CD4-positive, alpha-beta T cell (primary cell): ENCODE measurements at regions not wholly inside any gene's neighbourhood (a gene's known extent, or its start where the extent isn't known, plus 50 kb on each side); places are given as distances from the start of the nearest gene placed in this dataset.

Experiments
- ATAC-seq: fragments of 200-7000 bp; cut with Tn5 transposase; one replicate; pipeline ENCODE4 v1.10.0; 2022; ENCODE audit warnings: mild to moderate bottlenecking; ENCODE audit not compliant: poor library complexity
- CTCF ChIA-PET: fragments of 350-600 bp; sonication (Branson Sonifier 250); formaldehyde crosslinking; loops from one replicate; lab custom pipeline; 2021; ENCODE audit warnings: antibody characterized with exemption, inconsistent platforms; lab: Charles Lee
- POLR2A ChIA-PET: fragments of 350-600 bp; sonication (Branson Sonifier 250); formaldehyde crosslinking; loops from one replicate; lab custom pipeline; 2021; ENCODE audit warnings: antibody characterized with exemption, inconsistent platforms; lab: Charles Lee
- DNase-seq, 14 experiments: peaks; one replicate each; pipeline ENCODE4 v3.0.0-alpha.2; 2013 to 2020; ENCODE audit warnings: mixed read lengths in 2 of 14
- H3K27ac ChIP-seq, 2 donors: one replicate each; pipeline versions ENCODE4 v1.5.1 to v1.7.0; 2013; ENCODE audit warnings: low read length in 2 of 2, low read depth in 1 of 2, mild to moderate bottlenecking in 1 of 2
- H3K27me3 ChIP-seq, 2 experiments: 1 replicate in 1 of 2; 2 replicates in 1 of 2; pipeline versions ENCODE4 v1.6.1 to v1.7.0; 2013; ENCODE audit warnings: low read length in 2 of 2, control low read depth in 1 of 2, mild to moderate bottlenecking in 1 of 2, moderate library complexity in 1 of 2; ENCODE audit not compliant: insufficient read depth in 2 of 2, control insufficient read depth in 1 of 2
- H3K36me3 ChIP-seq: one replicate; pipeline ENCODE4 v1.6.1; 2013; ENCODE audit warnings: low read length, control low read depth; ENCODE audit not compliant: insufficient read depth
- H3K4me1 ChIP-seq: one replicate; pipeline ENCODE4 v1.6.1; 2013; ENCODE audit warnings: low read length, control low read depth; ENCODE audit not compliant: insufficient read depth
- H3K4me3 ChIP-seq: one replicate; pipeline ENCODE4 v1.5.1; 2013; ENCODE audit warnings: mild to moderate bottlenecking, low read length, moderate library complexity
- H3K9me3 ChIP-seq, 2 experiments: 1 replicate in 1 of 2; 2 replicates in 1 of 2; pipeline versions ENCODE4 v1.6.1 to v1.7.0; 2013; ENCODE audit warnings: low read length in 2 of 2, mild to moderate bottlenecking in 2 of 2, control low read depth in 1 of 2, moderate library complexity in 1 of 2; ENCODE audit not compliant: control insufficient read depth in 1 of 2, insufficient read depth in 1 of 2
- H3K27ac Mint-ChIP-seq: one replicate; pipeline ENCODE4 v1.8.0; 2020; ENCODE audit warnings: mixed read lengths
- H3K27me3 Mint-ChIP-seq: one replicate; pipeline ENCODE4 v1.8.0; 2021; ENCODE audit warnings: mixed read lengths
- H3K36me3 Mint-ChIP-seq: one replicate; pipeline ENCODE4 v1.8.0; 2021; ENCODE audit warnings: low read depth, mixed read lengths
- H3K4me1 Mint-ChIP-seq: one replicate; pipeline ENCODE4 v1.8.0; 2021; ENCODE audit warnings: low read depth, mixed read lengths
- H3K4me3 Mint-ChIP-seq: one replicate; pipeline ENCODE4 v1.8.0; 2020; ENCODE audit warnings: mild to moderate bottlenecking, mixed read lengths
- H3K9me3 Mint-ChIP-seq: one replicate; pipeline ENCODE4 v1.8.0; 2020; ENCODE audit warnings: mixed read lengths
- intact Hi-C, 2 experiments: fragments of 100-400 bp; cut with DNase I in 1 of 2; cut with micrococcal nuclease in 1 of 2; formaldehyde crosslinking; loops; one replicate each; pipeline versions ENCODE4 v1.15.1 to v1.9.0; 2023 to 2025; cut with DNase I, micrococcal nuclease
- TF ChIP-seq, protein P1 (sequence below): fragments of 200-600 bp; IDR thresholded peaks from one replicate; pipeline ENCODE4 v1.8.0; 2022; ENCODE audit warnings: antibody characterized with exemption, mild to moderate bottlenecking

DNA sequence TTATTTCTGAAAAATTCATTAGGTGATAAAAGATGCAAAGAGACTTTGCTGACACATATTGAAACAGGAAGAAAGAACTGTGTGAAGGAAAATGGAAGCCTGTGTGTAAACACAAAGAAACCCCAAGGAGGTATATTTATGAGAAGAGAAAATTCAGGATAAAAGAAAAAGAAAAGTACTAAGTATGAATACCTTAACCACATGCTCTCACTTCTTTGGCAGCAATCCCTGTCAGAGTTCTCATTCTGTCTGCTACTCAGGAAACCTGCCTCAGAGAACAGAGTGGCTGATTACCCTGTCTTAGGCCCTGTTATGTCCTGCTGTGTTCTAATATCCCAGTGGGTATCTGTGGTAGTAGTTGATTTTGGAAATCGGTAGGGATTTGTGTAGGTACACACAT, 457.9 kb downstream of the TBC1D32 start:
- Mint-ChIP-seq H3K36me3 (no peaks in the 10 kb centered on the region), H3K9me3 (peaks cover 2% of the 10 kb centered on the region), H3K27me3 (no peaks in the 10 kb centered on the region), H3K27ac (no peak overlapping the region), H3K4me3 (no peak overlapping the region), H3K4me1 (no peaks in the 10 kb centered on the region)
- Histone ChIP-seq H3K4me3 (no peak overlapping the region), H3K9me3 (peaks cover 0 to 27% of the 10 kb centered on the region in 2 experiments), H3K27me3 (no peaks in the 10 kb centered on the region), H3K27ac (no peak overlapping the region), H3K36me3 (no peaks in the 10 kb centered on the region), H3K4me1 (no peaks in the 10 kb centered on the region)
- ATAC-seq (no peak), DNase-seq (no peak)
- intact Hi-C loops = no loop called here
- TF ChIP-seq, protein P1, sequence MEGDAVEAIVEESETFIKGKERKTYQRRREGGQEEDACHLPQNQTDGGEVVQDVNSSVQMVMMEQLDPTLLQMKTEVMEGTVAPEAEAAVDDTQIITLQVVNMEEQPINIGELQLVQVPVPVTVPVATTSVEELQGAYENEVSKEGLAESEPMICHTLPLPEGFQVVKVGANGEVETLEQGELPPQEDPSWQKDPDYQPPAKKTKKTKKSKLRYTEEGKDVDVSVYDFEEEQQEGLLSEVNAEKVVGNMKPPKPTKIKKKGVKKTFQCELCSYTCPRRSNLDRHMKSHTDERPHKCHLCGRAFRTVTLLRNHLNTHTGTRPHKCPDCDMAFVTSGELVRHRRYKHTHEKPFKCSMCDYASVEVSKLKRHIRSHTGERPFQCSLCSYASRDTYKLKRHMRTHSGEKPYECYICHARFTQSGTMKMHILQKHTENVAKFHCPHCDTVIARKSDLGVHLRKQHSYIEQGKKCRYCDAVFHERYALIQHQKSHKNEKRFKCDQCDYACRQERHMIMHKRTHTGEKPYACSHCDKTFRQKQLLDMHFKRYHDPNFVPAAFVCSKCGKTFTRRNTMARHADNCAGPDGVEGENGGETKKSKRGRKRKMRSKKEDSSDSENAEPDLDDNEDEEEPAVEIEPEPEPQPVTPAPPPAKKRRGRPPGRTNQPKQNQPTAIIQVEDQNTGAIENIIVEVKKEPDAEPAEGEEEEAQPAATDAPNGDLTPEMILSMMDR = no peak
- ChIA-PET CTCF (no interaction called here), POLR2A (no interaction called here)

DNA sequence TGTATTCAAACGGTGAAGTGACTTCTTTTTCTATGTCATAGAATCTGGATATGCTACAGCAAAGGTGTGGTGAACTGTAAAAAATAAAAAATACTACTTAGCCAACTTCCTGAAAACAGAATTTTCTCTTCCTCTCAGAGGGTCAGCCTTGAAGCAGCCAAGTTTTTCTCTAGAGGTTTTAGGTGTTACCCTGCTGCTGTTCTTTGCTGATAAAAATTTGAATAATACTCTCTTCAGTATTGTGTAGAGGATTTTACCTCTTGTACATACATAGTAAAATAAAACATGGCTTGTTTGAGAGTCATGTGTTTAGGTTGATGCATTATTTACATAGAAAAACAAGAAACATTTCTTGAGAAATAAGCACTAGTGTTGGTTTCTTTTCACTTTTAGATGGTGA, 458.4 kb downstream of the TBC1D32 start:
- Histone ChIP-seq H3K4me3 (no peak overlapping the region), H3K9me3 (peaks cover 0 to 31% of the 10 kb centered on the region in 2 experiments), H3K36me3 (no peaks in the 10 kb centered on the region), H3K27me3 (no peaks in the 10 kb centered on the region), H3K4me1 (no peaks in the 10 kb centered on the region), H3K27ac (no peak overlapping the region)
- Mint-ChIP-seq H3K4me1 (no peaks in the 10 kb centered on the region), H3K9me3 (peaks cover 2% of the 10 kb centered on the region), H3K4me3 (no peak overlapping the region), H3K27me3 (no peaks in the 10 kb centered on the region), H3K27ac (no peak overlapping the region), H3K36me3 (no peaks in the 10 kb centered on the region)
- POLR2A ChIA-PET = no interaction called here
- intact Hi-C loops = no loop called here
- ATAC-seq = no peak
- TF ChIP-seq, protein P1 = no peak
- DNase-seq = no peak
- CTCF ChIA-PET = no interaction called here

DNA sequence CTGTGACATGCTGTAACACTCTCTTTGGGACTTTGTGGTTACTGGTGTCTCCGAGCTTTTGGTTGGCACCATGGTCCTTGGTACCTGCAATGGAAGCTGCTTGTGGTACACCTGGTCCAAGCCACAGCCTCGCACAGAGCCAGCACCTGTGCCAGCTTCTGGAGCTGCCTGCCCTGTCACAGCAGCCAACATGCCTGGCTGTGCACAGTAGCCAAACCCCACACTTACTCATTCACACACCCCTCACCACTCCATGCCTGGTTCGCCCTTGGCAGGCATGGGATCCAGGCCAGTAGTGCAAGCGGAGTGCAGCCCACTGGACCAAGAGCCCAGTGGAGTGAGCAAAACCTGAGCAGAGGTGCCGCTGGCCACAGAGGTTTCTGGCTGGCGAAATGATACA, 459.9 kb downstream of the TBC1D32 start:
- Histone ChIP-seq H3K9me3 (peaks cover 0 to 31% of the 10 kb centered on the region in 2 experiments), H3K4me3 (no peak overlapping the region), H3K36me3 (no peaks in the 10 kb centered on the region), H3K4me1 (no peaks in the 10 kb centered on the region), H3K27ac (no peak overlapping the region), H3K27me3 (no peaks in the 10 kb centered on the region)
- Mint-ChIP-seq H3K27me3 (no peaks in the 10 kb centered on the region), H3K4me1 (no peaks in the 10 kb centered on the region), H3K36me3 (no peaks in the 10 kb centered on the region), H3K4me3 (no peak overlapping the region), H3K27ac (no peak overlapping the region), H3K9me3 (no peaks in the 10 kb centered on the region)
- ChIA-PET CTCF (no interaction called here), POLR2A (no interaction called here)
- DNase-seq (no peak), ATAC-seq (no peak)
- intact Hi-C loops = no loop called here
- TF ChIP-seq, protein P1 = no peak
